ENCODE measurements at regions not wholly inside any gene's neighbourhood (a gene's known extent, or its start where the extent isn't known, plus 50 kb on each side); places are given as distances from the start of the nearest gene placed in this dataset.

DNA sequence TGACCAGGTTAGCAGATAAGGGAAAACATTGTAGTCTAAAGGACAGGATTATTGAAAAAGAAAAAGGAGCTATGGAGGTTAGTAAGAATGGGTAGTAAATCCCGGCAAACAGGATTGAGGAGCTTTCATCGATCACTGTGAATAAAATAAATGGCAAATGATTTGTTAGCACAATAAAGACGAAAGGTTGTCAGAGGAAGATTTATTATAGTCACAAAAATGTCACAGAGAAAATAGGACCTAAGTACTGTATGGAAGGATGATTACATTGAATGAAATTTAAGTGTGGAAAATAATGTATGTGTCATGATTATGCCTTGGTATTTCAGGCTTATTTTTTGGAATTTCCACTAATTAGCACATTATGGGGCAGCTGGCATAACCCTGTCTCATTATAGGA, 519.2 kb upstream of the SLITRK6 start:
- TF ChIP-seq, protein P1, sequence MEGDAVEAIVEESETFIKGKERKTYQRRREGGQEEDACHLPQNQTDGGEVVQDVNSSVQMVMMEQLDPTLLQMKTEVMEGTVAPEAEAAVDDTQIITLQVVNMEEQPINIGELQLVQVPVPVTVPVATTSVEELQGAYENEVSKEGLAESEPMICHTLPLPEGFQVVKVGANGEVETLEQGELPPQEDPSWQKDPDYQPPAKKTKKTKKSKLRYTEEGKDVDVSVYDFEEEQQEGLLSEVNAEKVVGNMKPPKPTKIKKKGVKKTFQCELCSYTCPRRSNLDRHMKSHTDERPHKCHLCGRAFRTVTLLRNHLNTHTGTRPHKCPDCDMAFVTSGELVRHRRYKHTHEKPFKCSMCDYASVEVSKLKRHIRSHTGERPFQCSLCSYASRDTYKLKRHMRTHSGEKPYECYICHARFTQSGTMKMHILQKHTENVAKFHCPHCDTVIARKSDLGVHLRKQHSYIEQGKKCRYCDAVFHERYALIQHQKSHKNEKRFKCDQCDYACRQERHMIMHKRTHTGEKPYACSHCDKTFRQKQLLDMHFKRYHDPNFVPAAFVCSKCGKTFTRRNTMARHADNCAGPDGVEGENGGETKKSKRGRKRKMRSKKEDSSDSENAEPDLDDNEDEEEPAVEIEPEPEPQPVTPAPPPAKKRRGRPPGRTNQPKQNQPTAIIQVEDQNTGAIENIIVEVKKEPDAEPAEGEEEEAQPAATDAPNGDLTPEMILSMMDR (IDR thresholded peaks at IDR 0.05; ENCODE audit: low read length): no peak
- TF ChIP-seq EZH2 (IDR thresholded peaks at IDR 0.05; ENCODE audit: borderline replicate concordance, low read length): no peak

All from OCI-LY1 (cell line).